ENCODE measurements at regions not wholly inside any gene's neighbourhood (a gene's known extent, or its start where the extent isn't known, plus 50 kb on each side); places are given as distances from the start of the nearest gene placed in this dataset.

- no peak for DNase-seq (ENCODE audit: low read depth)
These were observed 95.1 kb upstream of the FOXP4 start for GRCh38 chr6:41451039-41451438.

GRCh38 chr6:41451515-41452163, 94.5 kb upstream of the FOXP4 start:
- DNase-seq (ENCODE audit: low read depth), result no peak

DNA sequence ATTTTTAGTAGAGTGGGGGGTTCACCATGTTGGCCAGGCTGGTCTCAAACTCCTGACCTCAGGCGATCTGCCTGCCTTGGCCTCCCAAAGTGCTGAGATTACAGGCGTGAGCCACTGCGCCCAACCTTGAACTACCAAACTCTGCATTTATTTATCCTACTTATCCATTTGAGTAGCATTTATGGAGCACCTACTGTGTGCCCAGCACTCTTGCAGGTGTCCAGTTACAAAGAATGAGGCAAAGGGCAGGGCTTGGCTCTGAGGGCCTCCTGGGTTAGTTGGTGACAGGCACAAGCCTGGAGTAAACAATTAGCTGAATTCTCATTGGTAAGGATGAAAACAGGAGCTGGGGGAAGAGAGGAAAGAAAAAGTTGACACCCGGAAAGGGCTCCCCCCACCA, 93.4 kb upstream of the FOXP4 start:
- no peak for DNase-seq (ENCODE audit: low read depth)

DNA sequence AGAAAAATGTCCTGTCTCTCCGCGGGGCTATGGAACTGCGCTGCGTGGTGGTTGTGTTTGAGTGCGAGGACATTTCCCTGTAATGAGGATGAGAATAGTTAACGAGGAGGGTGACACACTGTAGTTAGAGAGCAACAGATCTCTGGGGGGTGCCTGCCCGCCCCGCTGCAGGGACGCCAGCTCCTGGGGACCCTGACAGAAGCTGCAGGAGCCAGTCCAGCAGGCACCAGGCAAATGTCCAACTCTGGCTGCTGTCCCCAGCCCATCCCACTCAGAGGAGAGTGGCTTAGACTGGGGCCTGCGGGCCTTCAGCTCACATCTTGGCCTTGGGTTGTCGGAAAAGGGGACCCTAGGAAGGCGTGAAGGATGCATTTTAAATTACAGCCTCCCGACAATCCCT, 92.9 kb upstream of the FOXP4 start:
- no peak for DNase-seq (ENCODE audit: low read depth)

GRCh38 chr6:41454189-41454789, 91.9 kb upstream of the FOXP4 start:
- DNase-seq (ENCODE audit: low read depth), result no peak

- no peak for DNase-seq (ENCODE audit: low read depth)
These were observed 90.8 kb upstream of the FOXP4 start for GRCh38 chr6:41455410-41455809.

DNA sequence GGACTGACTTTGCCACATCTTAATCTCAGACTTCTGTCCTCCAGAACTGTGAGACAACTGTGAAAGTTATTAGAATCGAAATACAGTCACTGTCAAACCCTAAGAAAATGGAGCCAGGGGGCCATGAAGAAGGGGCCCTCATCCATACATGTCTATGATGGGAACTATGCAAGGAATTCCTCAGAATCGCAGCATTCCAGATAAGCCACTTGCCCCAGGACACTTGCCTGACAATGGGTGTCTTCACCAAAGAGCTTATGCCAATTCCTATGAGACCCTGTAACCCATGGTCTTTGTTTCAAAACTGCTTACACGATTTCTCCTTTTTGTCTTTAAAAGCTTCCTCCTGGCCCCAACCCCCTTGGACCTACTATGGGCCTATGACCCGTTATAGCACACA, 90.4 kb upstream of the FOXP4 start:
- DNase-seq (ENCODE audit: low read depth), result no peak

GRCh38 chr6:41457303-41457670, 88.9 kb upstream of the FOXP4 start:
- no peak for DNase-seq (ENCODE audit: low read depth)

- no peak for DNase-seq (ENCODE audit: low read depth)
These were observed 86.4 kb upstream of the FOXP4 start for GRCh38 chr6:41459738-41460137.

GRCh38 chr6:41460742-41461336, 85.3 kb upstream of the FOXP4 start:
- DNase-seq (ENCODE audit: low read depth), result no peak

DNA sequence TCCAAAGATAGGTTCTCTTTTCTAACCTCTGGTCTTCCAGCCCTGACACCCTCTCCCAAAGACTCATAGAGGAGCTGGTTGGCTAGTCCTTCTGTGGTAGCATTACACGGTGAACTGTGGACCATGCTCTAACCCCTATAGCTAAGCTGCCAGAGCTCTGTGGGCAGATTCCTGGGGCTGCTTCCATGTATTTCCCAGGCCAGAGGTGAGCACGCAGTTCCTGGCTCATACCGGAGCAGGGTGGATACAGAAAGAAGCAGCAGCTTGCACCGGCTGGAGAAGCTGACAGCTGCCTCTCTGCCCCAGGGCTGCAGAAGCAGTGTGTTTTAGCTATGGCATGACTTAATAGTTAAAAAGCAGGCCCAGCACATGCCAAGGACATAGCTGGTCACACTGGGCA, 84.1 kb upstream of the FOXP4 start:
- no peak for DNase-seq (ENCODE audit: low read depth)

DNA sequence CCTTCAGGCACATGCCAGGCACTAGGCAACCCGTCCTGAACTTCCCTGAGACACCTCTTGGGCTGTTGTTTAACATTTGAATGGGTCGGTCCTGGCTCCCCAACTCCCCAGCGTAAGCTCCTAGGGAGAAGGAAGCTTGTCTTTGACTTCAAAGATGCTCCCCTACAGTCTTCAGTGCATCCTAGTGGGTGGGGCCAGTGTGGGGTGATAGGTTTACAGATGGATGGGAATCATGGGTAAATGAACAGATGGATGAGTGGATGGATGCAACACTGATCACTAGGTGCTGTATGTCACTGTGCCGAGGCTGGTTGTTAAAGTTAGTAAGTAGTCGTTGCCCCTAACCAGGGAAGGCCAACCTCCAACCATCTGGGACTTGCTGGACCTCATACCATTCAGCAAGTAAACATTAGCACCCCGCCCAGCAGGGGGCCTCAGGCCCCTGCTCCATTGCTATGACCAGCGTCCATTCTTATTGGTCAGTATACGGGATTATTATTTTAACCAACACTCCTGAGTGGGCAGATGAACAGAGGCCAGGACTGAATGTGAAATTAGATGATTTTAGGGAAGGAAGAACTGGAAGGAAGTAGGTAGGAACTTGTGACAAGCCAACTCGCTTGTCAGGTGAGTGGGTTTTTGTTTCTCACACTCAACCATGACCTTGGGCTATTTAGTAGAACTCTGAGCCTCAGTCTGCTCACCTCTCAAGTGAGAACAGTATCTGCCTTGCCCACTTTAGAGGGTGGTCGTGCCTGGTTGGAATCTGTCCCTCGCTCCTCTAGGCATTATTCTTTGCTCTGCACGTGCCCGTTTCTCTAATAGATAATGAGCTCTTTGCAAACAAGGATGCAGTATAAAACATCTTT, 82.9 kb upstream of the FOXP4 start:
- DNase-seq (ENCODE audit: low read depth), result peak; percentile 40

GRCh38 chr6:41464019-41464418, 82.2 kb upstream of the FOXP4 start:
- DNase-seq (ENCODE audit: low read depth), result no peak

- DNase-seq (ENCODE audit: low read depth), result no peak
These were observed 81.7 kb upstream of the FOXP4 start for GRCh38 chr6:41464481-41464880.

GRCh38 chr6:41466437-41466990, 79.7 kb upstream of the FOXP4 start:
- no peak for DNase-seq (ENCODE audit: low read depth)

GRCh38 chr6:41467061-41467460, 79.1 kb upstream of the FOXP4 start:
- DNase-seq (ENCODE audit: low read depth), result no peak

- DNase-seq (ENCODE audit: low read depth), result no peak
These were observed 78.4 kb upstream of the FOXP4 start for GRCh38 chr6:41467627-41468404.

DNA sequence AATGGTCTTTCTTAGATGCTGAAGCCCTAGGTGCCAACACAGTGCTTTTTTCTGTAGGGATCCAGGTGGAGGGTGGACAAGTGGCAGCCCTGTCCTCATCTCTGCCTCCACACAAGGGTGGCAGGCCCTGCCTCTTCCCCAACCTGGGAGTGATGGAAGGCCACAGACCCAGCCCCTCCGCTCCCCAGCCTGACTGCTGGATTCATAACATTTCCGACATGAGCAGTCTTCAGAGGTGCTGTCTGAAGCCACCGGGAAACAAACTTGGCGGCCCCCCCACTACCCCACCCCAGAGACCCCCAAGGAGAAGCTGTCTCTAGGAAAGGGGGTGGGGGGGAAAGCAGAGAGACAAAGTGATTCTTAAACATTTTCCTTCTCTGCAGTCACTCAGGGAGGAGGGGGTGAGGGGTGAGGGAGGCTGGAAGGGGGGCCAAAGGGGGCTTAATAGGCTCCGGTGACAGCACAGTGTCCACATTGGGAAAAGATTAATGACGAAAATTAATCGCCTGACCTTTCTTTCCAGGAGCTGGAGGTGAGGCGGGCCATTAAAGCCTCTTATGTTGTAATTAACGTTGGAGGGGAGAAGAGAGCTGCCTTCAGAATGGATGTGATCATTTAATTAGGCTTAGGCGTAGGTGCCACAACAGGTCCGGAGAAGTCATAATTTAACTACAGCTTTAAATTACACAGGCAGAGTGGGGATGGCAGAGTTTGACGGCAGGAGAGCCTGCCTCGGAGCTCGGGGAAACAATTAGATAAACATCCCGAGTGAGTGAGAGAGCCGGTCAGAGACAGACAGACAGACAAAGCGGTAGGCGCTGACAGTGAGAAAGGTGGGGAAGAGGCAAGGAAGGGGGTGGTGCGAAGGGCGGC, 76.8 kb upstream of the FOXP4 start:
- no peak for DNase-seq (ENCODE audit: low read depth)

- no peak for DNase-seq (ENCODE audit: low read depth)
These were observed 76.2 kb upstream of the FOXP4 start for GRCh38 chr6:41470029-41470330.

GRCh38 chr6:41470331-41471063, 75.7 kb upstream of the FOXP4 start:
- DNase-seq (ENCODE audit: low read depth), result no peak
